Inflammatory macrophage treated with lipopolysaccharide for 1 hour (primary cell): ENCODE measurements at regions not wholly inside any gene's neighbourhood (a gene's known extent, or its start where the extent isn't known, plus 50 kb on each side); places are given as distances from the start of the nearest gene placed in this dataset.

Experiments
- DNase-seq, 2 donors: peaks; one replicate each; pipeline ENCODE4 v3.0.0-alpha.2; 2020 to 2022

GRCh38 chr1:93815366-93816110, 63.5 kb downstream of the DNTTIP2 start:
- no peak for DNase-seq

DNA sequence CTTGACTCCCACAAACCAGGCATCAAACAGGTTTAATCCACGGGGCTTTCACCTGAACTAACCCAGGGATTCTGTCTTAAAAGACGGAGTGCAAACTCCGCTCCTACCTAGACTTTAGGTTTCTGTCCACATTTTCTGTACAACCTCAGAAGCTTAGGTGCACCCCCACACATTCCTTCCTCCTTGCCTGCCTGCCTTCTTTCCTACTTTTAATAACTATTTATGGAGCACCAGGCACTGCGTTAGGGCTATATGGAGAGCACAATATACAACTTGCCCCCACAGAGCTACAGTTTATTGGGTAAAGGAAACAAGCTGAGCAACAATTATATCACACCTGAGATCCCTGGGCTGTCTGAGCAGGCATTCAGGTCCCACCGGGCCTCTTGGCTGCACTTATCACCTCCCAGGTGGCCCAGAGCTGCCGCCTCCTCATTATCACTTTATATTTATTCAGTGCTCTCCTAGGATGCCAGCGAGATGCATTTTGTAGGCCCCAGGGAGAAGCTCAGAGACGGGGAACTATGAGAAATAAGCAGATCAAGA, 64.1 kb downstream of the DNTTIP2 start:
- DNase-seq: no peak

GRCh38 chr1:93814059-93814794, 64.8 kb downstream of the DNTTIP2 start:
- DNase-seq: peak; percentile 73 to 93

GRCh38 chr1:93813076-93813475, 65.9 kb downstream of the DNTTIP2 start:
- DNase-seq: no peak

DNA sequence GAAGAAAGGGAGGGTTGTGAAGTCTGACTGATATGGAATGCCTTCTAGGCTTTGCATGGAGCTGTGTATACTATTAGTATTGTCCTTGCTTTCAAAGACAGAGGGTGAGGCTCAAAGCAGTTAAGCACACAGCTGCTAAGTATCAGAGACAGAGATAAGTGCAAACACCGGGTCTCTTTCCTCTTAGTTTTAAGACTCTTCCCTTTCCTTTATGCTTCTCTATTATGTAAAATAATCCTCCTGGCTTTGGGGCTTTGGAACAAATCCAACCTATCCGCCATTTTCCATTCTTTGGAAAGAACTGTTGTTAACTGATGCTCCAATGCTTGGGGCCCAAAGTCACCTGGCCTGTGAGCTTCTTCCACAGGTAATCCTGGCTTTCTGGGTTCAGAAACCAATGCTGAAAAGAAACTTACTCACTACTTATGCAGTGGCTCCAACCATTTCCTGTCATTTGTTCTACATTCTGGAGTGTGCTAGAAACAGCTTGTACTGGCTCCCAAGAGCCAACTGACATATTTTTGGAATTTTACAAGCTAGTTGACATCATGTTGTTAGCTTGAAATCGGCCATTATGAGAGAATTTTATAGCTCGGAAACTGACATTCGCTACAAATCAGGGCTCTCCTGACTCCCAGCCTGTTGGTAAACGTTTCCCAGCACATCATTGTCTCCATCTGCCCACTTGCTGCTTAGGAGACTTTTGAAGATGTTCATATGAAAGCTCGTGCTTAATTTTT, 67.5 kb downstream of the DNTTIP2 start:
- DNase-seq: no peak

GRCh38 chr1:93810316-93810715, 68.7 kb downstream of the DNTTIP2 start:
- DNase-seq: no peak

DNA sequence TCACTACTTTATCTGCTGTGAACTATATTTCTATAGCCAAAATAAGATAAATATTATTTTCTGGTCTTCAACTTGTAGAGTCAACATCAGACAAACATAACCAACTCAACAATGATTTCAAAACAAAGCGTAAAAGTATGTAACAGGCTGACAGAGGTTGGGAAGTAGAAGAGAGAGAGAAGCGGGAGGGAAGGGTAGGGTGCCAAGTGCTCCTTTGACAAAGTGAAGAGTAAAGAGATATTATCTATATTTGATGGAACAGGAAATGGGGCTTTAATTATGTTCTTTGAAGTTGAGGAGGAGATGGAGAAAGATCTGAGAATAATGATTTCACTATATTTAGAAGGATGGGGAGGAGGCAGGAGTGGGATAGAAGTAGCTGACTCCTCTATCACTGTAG, 70.1 kb downstream of the DNTTIP2 start:
- DNase-seq: no peak

- no peak for DNase-seq
Observed at GRCh38 chr1:93807311-93807930, 71.6 kb downstream of the DNTTIP2 start.

- DNase-seq: no peak
Observed at GRCh38 chr1:93805027-93805610, 73.9 kb downstream of the DNTTIP2 start.

- no peak for DNase-seq
Observed at GRCh38 chr1:93804412-93804811, 74.6 kb downstream of the DNTTIP2 start.

DNA sequence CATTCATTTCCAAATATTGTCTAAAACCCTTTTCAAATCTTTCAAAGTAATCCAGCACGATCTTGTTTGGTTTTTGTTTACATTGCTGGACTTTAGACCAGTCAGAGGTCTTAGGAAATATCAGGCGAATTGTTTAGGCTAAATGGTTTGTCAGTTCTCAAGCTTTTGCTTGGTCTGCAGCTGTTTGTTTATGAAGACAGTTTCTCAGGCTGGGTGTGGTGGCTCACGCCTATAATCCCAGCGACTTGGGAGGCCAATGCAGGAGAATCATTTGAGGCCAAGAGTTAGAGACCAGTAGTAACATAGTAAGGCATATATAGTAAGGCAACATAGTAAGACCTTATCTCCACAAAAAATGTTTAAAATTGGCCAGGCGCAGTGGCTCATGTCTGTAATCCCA, 77.5 kb downstream of the DNTTIP2 start:
- DNase-seq: no peak

GRCh38 chr1:93800856-93801255, 78.2 kb downstream of the DNTTIP2 start:
- DNase-seq: peak; percentile 49 to 57

DNA sequence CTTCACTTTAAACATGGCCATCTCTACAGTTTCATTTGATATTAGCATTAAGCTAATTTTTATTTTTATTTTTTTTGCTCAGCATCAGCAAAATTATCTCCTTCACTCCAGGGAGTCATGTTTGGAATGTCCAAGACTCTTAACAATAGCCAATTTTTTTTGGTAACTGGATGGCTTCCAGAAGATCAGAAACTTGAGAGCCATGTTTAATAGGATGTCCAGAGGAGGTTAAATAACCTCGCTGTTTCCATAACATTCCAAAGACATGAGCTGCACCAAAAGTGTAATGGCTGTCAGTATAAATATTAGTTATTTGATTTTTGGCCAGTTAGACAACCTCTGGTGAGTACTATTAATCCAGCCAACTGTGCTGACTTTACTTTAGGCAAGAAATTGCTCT, 80.7 kb downstream of the DNTTIP2 start:
- no peak for DNase-seq

GRCh38 chr1:93784538-93784937, 94.5 kb downstream of the DNTTIP2 start:
- DNase-seq: no peak

- no peak for DNase-seq
Observed at GRCh38 chr1:93783876-93784275, 95.1 kb downstream of the DNTTIP2 start.

DNA sequence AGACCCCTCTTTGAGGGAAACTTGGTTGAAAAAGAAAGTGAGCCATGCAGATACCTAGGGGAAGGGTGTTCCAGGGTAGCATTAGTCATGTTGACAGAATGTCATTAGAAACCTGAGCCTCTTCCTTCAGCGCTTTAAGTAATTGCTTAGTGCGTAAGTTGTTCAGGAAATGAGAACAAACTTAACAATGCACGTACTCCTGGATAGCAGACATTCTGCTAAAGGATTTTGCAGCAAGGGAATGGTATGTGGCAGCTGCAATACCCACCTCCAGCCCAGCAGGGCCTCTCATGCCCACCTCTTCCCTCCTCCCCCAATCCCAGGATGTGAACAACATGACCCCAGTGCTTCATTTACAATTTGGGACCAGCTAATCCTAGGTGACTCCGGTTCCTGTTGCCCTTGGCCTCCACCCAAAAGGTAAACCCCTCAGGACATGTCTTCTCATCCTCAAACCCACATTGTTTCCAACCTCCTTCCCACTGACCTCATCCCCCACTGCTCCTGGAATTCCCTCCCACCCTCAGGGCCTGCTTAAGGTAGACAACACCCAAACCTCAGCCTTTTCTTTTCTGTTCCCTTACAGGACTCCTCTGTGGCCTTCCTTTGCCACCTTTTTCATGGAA, 98.0 kb upstream of the BCAR3 start:
- no peak for DNase-seq

DNA sequence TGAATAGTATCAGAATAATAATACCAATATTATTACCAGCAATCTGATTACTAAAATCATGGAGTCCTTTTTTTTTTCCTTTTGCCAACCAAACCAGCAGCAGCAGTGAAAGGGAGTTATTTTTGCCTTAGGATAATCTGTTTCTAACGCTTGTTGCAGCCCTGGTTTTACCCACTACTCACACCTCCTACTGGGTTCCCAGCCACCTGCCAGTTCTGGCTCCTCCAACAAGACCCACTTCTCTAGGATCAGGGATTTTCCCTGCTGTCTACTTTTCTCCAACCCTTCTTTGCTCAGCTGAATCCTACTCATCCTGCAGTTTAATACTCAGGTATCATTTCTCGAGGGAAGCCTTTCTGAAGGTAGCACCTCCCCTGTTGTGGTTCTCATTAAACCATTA, 96.8 kb upstream of the BCAR3 start:
- DNase-seq: no peak

GRCh38 chr1:93777255-93777654, 95.6 kb upstream of the BCAR3 start:
- DNase-seq: no peak

GRCh38 chr1:93776728-93777127, 95.1 kb upstream of the BCAR3 start:
- no peak for DNase-seq

DNA sequence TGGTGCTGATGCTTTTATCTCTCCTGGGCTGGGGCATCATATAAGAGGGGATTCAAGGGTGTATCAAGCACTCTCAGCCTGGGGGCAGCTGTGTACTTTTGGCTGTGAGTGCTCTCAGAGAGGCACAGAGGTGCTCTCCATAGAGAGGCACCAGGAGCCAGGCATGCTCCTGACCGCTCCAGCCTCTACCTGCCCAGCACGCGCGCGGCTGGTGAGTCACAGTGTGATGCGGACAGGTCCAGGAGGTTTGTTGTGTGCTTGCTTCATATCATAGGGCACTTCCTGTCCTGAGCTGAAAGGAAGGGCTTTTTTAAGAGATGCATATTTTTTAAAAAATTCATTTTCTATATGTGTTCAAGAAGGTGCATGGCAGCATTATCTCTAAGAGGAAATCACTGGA, 93.6 kb upstream of the BCAR3 start:
- no peak for DNase-seq

DNA sequence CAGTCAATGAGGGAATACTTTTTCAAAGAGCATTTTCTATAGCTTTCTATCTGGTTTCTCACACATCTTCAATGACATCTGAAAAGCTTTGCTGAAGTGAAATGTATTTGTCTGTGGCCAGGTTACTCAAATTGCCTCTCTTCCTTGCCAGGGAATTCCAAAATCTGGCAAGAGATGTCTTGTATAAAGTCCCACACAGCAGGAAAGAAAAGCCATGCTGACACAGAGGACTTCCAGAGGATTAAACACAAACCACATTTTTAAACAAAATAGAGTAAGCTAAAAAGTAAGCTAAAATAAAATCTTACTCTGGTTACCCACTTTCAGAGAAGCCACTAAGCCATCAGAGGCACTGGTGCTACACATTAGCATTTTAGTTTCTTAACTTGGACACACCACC, 93.1 kb upstream of the BCAR3 start:
- DNase-seq: peak in 1 of 2 donors; percentile 34
